ENCODE measurements at regions not wholly inside any gene's neighbourhood (a gene's known extent, or its start where the extent isn't known, plus 50 kb on each side); places are given as distances from the start of the nearest gene placed in this dataset.
"Not testable (repeated sequence)": the region's sequence is repeated elsewhere in the genome, so short reads cannot be mapped to it uniquely, and the experiment has no call there.

DNA sequence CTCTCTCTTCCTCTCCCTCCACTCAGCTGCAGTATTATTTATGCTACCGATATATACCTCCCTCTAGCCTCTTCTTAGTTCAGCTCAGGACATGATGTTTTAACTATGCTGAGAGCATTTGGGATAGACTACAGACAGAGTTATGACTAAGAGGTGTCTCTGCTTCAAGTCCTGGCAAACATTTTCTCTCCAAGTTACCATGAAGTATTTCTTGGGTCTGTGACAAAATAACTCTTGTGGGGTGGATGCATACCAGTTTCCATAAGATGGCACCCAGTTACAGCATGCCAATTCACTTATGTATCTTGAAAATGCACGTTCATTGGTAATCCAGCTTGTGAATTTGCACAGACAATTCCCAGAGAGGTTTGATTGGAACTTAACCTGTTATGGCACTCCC is 737.6 kb downstream of the SLC4A3 start:
- ATAC-seq (ENCODE audit: low read depth in 2 of 2) (no peak), DNase-seq (no peak)
- Mint-ChIP-seq H3K9me3 (peaks cover 0 to 10% (median 3%) of the 10 kb centered on the region in 7 donors), H3K4me3 (no peak overlapping the region), H3K4me1 (no peaks in the 10 kb centered on the region), H3K27me3 (no peaks in the 10 kb centered on the region), H3K27ac (no peak overlapping the region), H3K36me3 (no peaks in the 10 kb centered on the region)

DNA sequence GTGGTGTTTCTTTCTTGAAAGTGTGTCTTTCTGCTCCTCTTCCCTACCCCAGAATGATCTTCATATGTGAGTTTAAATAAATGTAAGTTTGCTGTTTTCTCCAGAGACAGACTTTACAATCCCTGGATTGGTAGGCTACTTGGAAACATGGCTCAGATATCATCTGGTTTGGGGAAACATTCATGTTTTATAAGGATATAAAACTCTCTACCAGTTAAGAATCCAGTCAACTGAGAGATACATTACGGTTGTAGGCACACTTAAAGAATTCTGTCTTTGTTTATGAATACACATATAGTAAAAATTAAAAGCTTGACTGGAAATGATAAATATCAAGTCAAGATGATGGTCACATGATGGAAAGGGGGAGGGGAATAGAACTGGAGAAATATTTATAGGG is 739.3 kb downstream of the SLC4A3 start:
- Mint-ChIP-seq H3K4me1 (no peaks in the 10 kb centered on the region), H3K36me3 (no peaks in the 10 kb centered on the region), H3K27ac (no peak overlapping the region), H3K4me3 (no peak overlapping the region), H3K27me3 (no peaks in the 10 kb centered on the region), H3K9me3 (peaks cover 0 to 10% (median 2%) of the 10 kb centered on the region in 7 donors)
- no peak for DNase-seq
- no peak for ATAC-seq (ENCODE audit: low read depth in 2 of 2)

DNA sequence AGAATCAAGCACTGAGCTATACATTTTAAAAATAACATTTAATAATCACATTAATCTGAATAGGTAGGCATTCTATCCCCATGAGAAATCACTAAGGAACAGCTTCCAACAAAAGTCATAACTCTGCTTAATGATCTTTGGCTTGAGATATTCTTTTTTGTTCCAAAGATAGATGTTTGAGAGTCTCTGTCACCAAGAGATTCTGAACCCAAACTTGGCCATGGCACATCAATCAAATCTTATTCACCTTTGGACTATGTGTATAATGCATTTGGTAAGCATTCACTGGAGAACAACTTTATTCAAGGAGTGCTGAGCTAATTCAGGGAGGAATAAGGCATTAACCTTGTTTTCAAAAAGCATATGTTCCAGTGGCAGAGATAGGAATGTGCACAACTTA is 743.3 kb downstream of the SLC4A3 start:
- Mint-ChIP-seq H3K4me3 (no peak overlapping the region), H3K4me1 (no peaks in the 10 kb centered on the region), H3K36me3 (no peaks in the 10 kb centered on the region), H3K27ac (no peak overlapping the region), H3K9me3 (peaks cover 0 to 7% (median 0%) of the 10 kb centered on the region in 7 donors), H3K27me3 (no peaks in the 10 kb centered on the region)
- ATAC-seq (ENCODE audit: low read depth in 2 of 2), result no peak
- DNase-seq, result no peak

DNA sequence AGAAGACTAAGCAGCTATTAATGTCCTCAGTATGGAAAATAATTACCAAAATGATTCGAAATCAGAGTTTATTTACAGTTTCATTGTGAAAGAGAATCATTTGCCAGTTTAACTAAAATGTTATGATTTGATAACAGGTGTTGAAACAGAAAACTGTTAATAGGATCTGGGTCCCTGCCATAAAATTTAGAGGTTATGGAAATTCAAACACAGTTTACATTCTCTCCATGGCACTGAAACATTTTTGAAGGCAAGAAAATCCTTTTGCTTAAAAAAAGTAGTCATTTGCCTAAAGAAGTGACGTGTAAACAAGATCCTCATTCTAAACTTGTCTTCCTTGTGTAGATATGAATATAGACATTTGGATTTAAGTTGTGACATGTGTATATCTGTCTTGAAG is 743.8 kb downstream of the SLC4A3 start:
- Mint-ChIP-seq H3K4me1 (no peaks in the 10 kb centered on the region), H3K27ac (no peak overlapping the region), H3K9me3 (peaks cover 0 to 7% (median 0%) of the 10 kb centered on the region in 7 donors), H3K36me3 (no peaks in the 10 kb centered on the region), H3K4me3 (no peak overlapping the region), H3K27me3 (no peaks in the 10 kb centered on the region)
- ATAC-seq (ENCODE audit: low read depth in 2 of 2) (no peak), DNase-seq (no peak)

DNA sequence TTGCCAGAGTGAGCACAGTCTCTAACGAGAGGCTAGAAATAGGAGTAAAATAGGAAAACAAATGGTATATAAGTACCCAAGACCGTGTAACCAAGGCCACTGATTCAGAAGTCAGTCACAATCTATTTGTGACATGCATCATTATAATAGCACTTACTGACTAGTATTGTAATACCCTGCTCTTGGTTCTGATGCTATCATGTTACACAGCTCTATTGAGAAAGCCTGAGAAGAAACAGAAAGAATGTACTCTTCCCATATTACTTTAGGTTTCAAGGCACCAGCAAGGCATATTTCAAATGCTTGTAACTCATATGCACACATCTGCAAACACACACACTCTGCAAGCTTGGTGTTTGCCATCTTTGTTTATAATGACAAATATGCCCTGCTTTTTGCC is 746.4 kb downstream of the SLC4A3 start:
- Mint-ChIP-seq H3K9me3 (peaks cover 0 to 4% (median 1%) of the 10 kb centered on the region in 7 donors), H3K27ac (no peak overlapping the region), H3K4me1 (no peaks in the 10 kb centered on the region), H3K36me3 (no peaks in the 10 kb centered on the region), H3K27me3 (no peaks in the 10 kb centered on the region), H3K4me3 (no peak overlapping the region)
- ATAC-seq (ENCODE audit: low read depth in 2 of 2) (no peak), DNase-seq (no peak)

DNA sequence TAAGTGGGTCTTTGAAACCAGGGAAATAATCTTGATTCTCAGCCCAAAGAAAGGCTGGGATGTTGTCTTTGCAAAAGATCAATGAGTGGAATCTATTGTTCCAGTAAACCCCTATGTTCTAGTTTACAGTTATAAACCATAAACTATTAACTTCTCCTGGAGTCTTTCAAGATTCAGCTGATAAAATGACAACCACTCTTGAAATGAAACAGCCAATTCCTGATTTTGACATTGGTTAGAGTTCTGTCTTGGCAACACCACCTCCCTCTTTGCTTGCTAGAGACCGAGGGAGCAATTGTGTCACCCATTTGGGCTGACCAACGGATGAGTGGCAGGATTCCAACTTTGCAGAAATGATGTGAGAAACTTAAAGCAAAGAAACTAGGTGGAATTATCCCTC is 746.9 kb downstream of the SLC4A3 start:
- no peak overlapping the region for H3K27ac Mint-ChIP-seq
- H3K4me1 Mint-ChIP-seq, result no peaks in the 10 kb centered on the region
- ATAC-seq (ENCODE audit: low read depth in 2 of 2) (no peak), DNase-seq (no peak)
- no peak overlapping the region for H3K4me3 Mint-ChIP-seq
- H3K9me3 Mint-ChIP-seq, result peaks cover 0 to 5% (median 3%) of the 10 kb centered on the region in 7 donors
- no peaks in the 10 kb centered on the region for H3K27me3 Mint-ChIP-seq
- H3K36me3 Mint-ChIP-seq, result no peaks in the 10 kb centered on the region

DNA sequence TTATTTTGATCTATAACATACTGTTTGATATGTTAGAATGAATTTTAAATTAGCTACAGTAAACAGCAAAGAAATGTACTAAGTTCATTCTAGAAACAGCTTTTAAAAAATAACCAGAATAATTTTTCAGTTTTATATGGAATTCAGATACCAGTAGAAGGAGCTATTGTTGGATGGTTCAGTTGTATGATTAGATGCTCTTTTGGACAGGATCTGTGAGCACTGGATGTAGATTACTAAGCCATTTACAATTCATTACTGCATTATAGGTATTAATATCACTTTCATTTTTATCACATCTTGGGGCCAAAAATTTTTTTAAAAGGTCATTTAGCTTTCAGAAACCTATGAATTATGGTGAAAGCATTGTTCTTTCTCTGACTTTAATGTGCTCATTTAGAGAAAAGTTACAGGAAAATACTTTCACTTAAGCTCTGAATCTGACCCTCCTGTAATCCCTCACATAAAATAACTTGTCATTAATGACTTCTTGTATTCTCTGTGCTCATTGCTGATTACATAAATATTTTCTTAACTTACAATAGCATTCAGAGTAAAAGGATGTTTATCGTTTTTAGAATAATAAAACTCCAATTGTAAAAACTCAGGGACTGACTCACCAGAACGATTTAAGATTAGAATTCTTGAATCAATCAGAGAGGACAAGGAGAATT is 750.2 kb downstream of the SLC4A3 start:
- Mint-ChIP-seq H3K4me3 (no peak overlapping the region), H3K27me3 (no peaks in the 10 kb centered on the region), H3K36me3 (no peaks in the 10 kb centered on the region), H3K27ac (no peak overlapping the region), H3K4me1 (no peaks in the 10 kb centered on the region), H3K9me3 (peaks cover 6 to 25% (median 13%) of the 10 kb centered on the region in 7 donors)
- ATAC-seq (ENCODE audit: low read depth in 2 of 2) (no peak), DNase-seq (no peak)

DNA sequence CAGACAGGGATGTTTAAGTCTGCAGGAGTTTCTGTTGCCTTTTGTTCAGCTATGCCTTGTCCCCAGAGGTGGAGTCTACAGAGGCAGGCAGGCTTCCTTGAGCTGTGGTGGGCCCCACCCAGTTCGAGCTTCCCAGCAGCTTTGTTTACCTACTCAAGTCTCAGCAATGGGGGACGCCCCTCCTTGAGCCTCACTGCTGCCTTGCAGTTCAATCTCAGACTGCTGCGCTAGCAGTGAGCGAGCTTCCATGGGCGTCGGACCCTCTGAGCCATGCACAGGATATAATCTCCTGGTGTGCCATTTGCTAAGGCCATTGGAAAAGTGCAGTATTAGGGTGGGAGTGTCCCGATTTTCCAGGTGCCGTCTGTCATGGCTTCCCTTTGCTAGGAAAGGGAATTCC is 760.3 kb downstream of the SLC4A3 start:
- H3K4me1 Mint-ChIP-seq; H3K4me3 Mint-ChIP-seq; H3K36me3 Mint-ChIP-seq; DNase-seq; H3K27me3 Mint-ChIP-seq; H3K27ac Mint-ChIP-seq; ATAC-seq (ENCODE audit: low read depth in 2 of 2): not testable (repeated sequence)
- H3K9me3 Mint-ChIP-seq, result peaks cover 0 to 27% (median 7%) of the 10 kb centered on the region in 7 donors

DNA sequence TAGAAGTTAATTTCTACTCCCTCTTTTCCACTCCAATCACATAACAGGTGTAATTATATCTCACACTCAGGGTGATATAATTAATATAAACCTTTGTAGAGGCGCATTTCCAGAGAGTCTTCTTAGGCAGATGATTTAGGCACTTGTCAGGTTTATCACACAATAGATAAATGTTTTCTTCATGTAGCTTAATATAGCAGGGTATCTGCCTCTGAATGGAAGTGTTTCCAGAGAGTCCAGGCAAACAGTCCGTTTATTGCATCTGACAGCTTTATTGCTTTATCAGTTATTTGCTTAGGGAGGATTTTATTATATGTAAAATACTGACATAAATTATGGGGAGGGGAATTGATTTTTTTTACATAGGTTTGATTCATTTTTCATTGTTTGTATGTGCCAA is 766.3 kb downstream of the SLC4A3 start:
- H3K9me3 Mint-ChIP-seq, result peaks cover 0 to 4% (median 2%) of the 10 kb centered on the region in 7 donors
- ATAC-seq (ENCODE audit: low read depth in 2 of 2) (no peak), DNase-seq (no peak)
- H3K27me3 Mint-ChIP-seq, result no peaks in the 10 kb centered on the region
- H3K36me3 Mint-ChIP-seq, result no peaks in the 10 kb centered on the region
- peak overlapping the region in 1 of 6 donors; percentile 36 for H3K27ac Mint-ChIP-seq
- H3K4me3 Mint-ChIP-seq, result no peak overlapping the region
- H3K4me1 Mint-ChIP-seq, result no peaks in the 10 kb centered on the region

DNA sequence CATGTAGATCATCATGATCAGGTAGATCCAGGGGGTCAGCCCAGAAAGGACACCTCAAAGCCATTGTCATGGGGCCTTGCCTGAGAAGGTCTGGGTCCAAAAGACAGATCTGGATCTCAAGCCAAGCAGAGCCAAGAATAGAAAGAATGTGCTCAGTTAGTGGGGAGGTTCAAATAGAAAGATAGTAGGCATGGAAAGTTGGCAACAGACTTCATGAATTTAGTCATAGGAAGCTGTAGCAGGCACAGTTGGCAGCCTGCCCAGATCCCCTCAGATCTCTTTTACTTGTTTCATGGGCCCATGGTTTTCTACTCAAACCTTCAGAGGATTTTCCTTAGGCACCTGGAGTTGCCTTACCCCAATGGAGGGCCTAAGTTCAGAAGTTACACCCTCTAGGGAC is 767.0 kb downstream of the SLC4A3 start:
- Mint-ChIP-seq H3K9me3 (peaks cover 0 to 4% (median 2%) of the 10 kb centered on the region in 7 donors), H3K27me3 (no peaks in the 10 kb centered on the region), H3K36me3 (no peaks in the 10 kb centered on the region), H3K4me3 (no peak overlapping the region), H3K4me1 (no peaks in the 10 kb centered on the region), H3K27ac (no peak overlapping the region)
- DNase-seq (no peak), ATAC-seq (ENCODE audit: low read depth in 2 of 2) (no peak)

DNA sequence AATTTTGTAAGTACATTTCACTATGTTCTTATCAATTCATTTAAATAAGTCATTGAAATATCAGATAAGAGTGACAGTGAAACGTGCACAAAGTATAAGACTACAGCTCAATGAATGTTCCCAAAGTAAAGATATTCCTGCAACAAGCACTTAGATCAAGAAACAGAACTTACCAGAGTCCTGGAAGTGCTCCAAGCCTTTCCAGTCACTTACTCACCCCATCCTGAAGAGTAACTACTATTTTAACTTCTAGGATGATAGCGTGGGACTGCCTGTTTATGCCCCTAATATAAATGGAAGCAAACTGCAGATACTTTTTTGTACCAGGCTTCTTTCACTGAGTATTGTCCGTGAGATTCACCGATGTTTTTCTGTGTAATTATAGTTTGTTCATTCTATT is 768.9 kb downstream of the SLC4A3 start:
- no peak for DNase-seq
- Mint-ChIP-seq H3K9me3 (peaks cover 2 to 7% (median 4%) of the 10 kb centered on the region in 7 donors), H3K36me3 (peaks cover 0 to under 1% of the 10 kb centered on the region in 2 donors), H3K4me3 (no peak overlapping the region), H3K27me3 (no peaks in the 10 kb centered on the region), H3K27ac (no peak overlapping the region), H3K4me1 (no peaks in the 10 kb centered on the region)
- no peak for ATAC-seq (ENCODE audit: low read depth in 2 of 2)

DNA sequence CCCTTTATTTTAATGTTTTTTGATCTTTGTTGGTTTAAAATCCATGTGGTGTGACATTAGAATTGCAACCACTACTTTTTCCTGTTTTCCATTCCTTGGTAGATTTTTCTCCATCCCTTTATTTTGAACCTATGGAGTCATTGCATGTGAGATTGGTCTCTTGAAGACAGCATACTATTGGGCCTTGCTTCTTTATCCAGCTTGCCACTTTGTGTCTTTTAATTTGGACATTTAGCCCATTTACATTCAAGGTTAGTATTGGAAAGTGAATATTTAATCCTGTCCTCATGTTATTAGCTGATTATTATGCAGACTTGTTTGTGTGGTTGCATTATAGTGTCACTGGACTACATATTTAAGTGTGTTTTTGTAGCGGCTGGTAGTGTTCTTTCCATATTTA is 782.9 kb downstream of the SLC4A3 start:
- Mint-ChIP-seq H3K4me3 (no peak overlapping the region), H3K9me3 (peaks cover 18 to 54% (median 30%) of the 10 kb centered on the region in 7 donors), H3K4me1 (peaks cover 0 to 2% (median 0%) of the 10 kb centered on the region in 3 donors)

DNA sequence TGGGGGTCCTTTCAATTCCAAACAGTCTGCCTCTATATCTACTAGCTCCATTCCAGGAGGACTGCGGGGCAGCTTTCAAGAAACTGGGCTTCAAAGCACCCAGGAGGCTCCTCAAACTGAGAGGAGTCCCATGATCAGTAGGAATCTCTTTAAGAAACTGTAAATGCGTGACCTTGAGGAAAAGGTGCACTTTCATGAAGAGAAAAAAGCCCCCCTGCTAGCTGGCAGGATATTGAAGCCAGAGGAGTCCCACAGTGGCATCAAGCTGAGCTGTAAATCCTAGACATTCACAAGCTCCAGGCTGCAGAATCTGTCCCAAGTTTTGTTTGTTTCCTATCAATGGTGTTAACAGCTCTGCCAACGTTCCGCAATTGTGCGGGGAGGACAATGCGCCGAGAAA is 790.1 kb downstream of the SLC4A3 start:
- Mint-ChIP-seq H3K27me3 (no peaks in the 10 kb centered on the region), H3K4me1 (peaks cover 0 to 2% (median 0%) of the 10 kb centered on the region in 3 donors), H3K9me3 (peaks cover 0 to 13% (median 2%) of the 10 kb centered on the region in 7 donors), H3K27ac (no peak overlapping the region), H3K36me3 (peaks cover 0 to 8% of the 10 kb centered on the region in 2 donors), H3K4me3 (no peak overlapping the region)
- ATAC-seq (ENCODE audit: low read depth in 2 of 2) (no peak), DNase-seq (no peak)

More for the DNA sequence above, 782.9 kb downstream of the SLC4A3 start:
- H3K36me3 Mint-ChIP-seq, result peaks cover 8 to 13% of the 10 kb centered on the region in 2 donors
- ATAC-seq (ENCODE audit: low read depth in 2 of 2) (no peak), DNase-seq (no peak)
- no peak overlapping the region for H3K27ac Mint-ChIP-seq
- no peaks in the 10 kb centered on the region for H3K27me3 Mint-ChIP-seq

DNA sequence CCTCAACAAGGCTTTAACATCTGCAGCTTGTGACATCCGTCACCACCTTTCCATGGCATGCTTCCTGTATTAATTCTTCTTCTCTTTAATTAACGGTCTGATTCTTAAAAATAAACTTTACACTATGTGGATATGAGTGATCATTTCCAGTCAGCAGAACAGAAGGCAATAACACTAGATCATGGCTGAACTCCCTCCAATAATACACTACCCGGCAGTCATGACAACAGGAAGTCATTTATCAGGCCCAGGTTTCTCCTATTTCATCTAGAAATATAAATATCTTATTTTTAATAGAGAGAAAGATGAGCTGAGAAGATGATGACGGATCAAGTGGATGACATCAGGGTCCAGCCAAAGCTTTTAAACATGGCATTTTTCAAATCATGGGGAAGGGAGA is 792.2 kb downstream of the SLC4A3 start:
- ATAC-seq (ENCODE audit: low read depth in 2 of 2), result no peak
- no peaks in the 10 kb centered on the region for H3K4me1 Mint-ChIP-seq

DNA sequence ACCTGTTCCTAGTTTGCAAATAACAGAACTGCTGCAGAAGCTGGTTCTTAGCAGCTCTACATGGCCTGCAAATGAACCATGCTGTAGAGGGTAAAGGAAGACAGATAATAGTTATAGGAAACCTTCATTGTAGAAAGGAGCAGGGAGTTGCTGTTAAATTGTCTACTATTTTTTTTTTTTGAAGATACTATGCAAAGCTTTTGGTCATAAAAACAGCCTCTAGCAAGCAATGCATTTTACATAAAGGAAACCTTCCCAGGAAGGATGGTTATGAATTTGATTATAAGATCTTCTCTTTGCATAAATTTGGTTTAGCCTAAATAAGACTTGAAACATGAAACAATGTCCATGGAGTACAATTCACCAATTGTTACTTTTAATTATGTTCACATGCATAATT is 793.4 kb downstream of the SLC4A3 start:
- H3K27ac Mint-ChIP-seq, result no peak overlapping the region
- no peak overlapping the region for H3K4me3 Mint-ChIP-seq
- DNase-seq (no peak), ATAC-seq (ENCODE audit: low read depth in 2 of 2) (no peak)
- peaks cover 0 to 10% (median 3%) of the 10 kb centered on the region in 7 donors for H3K9me3 Mint-ChIP-seq
- H3K4me1 Mint-ChIP-seq, result no peaks in the 10 kb centered on the region
- H3K27me3 Mint-ChIP-seq, result no peaks in the 10 kb centered on the region
- H3K36me3 Mint-ChIP-seq, result no peaks in the 10 kb centered on the region

More for the DNA sequence above, 792.2 kb downstream of the SLC4A3 start:
- no peak overlapping the region for H3K4me3 Mint-ChIP-seq
- H3K9me3 Mint-ChIP-seq, result peaks cover 0 to 19% (median 0%) of the 10 kb centered on the region in 7 donors
- no peak overlapping the region for H3K27ac Mint-ChIP-seq
- H3K36me3 Mint-ChIP-seq, result no peaks in the 10 kb centered on the region
- H3K27me3 Mint-ChIP-seq, result no peaks in the 10 kb centered on the region
- no peak for DNase-seq

All from naive B cell (primary cell).